Lung microvascular endothelial cell (primary cell): ENCODE measurements at regions not wholly inside any gene's neighbourhood (a gene's known extent, or its start where the extent isn't known, plus 50 kb on each side); places are given as distances from the start of the nearest gene placed in this dataset.
A peak's percentile ranks its signal among the peaks of the same experiment; 100 is the strongest.

Source experiments
- DNase-seq, 2 donors: peaks; one replicate each; pipeline versions ENCODE4 v3.0.0 to v3.0.0-alpha.2; 2010; ENCODE audit warnings: low read depth in 2 of 2

DNA sequence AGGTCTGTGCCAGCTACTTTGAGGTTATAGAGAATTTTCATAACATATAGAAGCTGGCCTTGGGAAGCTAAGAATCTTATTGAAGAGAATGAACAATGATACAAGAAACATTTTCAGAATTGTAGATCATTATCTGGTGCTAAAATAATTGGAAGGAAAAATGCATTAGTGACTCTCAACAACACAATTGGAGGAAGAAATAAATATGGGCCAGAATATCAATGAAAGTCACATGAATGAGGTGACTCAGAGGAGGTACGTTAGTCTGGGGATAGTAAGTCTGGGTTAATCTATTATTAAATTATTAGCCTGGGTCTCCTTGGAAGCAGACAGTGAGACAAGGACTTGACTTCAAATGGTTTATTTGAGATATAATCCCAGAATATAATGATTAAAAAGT is 529.3 kb upstream of the SLIT2 start:
- peak in 1 of 2 donors; percentile 76 for DNase-seq

DNA sequence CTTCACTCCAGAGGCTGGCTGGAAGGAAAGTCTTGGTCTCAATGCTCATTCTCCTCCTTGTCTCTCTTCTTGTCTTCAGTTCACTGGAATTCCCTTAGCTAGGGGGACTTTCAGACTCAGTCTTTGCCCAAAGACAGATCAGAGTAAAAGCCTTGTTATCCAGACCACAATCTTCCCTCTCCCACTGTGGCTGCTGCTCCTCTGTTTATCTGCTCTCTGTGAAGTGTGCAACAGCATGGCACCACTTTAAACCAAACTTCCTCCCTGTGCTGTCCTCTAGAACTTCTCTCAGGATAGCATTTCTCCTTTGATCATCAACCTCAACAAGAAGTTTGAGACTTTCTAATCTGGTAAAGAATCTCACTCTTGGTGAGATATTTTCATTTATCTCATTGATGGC is 530.1 kb upstream of the SLIT2 start:
- no peak for DNase-seq

DNA sequence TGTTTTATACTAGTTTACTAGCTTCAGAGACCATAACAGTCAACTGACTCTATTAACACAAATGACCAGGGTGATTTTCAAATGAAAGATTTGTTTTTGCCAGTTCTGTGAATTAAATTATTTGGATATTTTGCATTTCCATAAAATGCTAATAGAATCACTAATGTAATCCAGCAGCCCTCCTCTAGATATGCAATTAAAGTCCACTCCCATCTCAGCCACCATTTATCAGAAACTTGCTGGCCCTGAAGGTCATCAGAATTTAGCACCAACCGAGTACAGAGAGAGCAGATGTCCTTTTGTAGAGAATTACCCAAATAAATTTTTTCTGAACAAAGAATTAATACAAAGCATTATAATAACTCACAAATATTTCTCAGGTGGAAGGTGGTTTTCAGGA is 531.1 kb upstream of the SLIT2 start:
- no peak for DNase-seq

DNA sequence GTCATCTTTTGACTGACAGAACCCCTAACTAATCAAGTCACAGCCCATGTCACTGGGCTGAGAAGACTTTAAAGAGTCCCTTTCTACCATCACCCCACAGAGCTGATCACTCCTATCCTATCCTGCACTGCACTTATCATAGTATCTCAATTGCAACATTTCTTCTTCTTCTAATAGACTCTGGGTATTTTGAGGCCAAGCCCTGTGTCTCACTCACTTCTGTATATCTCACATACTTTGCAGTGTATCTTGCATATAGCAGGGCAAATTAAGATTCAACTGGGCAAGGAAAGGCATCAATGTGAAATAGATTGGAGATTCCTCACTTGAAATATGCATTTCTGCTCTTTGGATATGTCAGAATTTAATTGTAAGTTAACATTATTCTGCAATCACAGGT is 531.5 kb upstream of the SLIT2 start:
- DNase-seq, result no peak

DNA sequence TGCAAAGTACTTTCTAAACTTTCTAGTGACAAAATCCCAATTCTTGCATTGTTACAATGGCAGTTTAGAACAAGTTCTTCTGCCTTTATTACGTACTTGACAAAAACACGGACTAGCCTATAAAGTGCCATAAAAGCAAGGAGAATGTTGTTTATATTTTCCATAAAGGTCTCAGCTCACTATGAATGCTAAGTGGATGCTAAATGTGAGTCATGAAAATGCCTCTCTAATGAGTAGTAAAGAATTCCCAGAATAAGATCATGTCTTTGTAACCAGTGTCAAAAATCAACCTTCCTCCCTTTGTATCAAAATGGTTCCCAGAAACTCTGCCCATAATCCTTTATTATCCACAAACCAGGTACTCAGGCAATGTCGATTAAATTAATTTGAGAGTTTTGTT is 539.8 kb upstream of the SLIT2 start:
- DNase-seq, result peak in 1 of 2 donors; percentile 70

DNA sequence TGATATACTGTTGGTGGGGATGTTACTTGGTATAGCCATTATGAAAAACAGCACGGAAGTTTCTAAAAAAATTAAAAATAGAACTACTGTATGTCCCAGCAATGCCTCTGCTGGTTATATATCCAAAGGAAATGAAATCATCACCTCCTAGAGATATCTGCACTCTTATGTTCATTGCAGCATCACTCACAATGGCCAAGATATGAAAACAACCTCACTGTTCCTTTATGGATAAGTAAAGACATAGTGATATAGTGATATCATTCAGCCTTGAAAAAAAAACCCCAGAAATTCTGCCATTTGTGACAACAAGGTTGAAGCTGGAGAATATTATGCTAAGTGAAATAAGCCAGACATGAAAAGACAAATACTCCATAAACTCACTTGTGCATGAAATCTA is 543.8 kb upstream of the SLIT2 start:
- DNase-seq, result peak in 1 of 2 donors; percentile 28

DNA sequence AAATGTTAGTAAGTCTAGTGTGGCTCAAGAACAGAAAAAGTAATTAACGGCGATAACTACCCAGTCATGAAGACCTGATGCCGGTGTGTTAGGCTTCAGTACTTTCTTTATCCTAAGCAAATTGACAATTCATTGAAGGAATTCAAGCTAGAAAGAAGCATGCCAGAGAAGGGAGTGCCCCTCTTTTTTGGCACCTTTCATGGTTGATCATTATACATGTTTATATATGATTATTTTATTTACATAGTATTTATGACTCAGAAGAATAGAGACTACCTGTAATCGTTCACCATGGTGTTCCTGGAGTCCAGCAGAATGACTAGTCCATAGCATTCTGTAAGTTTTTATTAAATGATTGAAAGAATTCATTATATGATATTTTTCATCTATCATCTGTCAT is 548.3 kb upstream of the SLIT2 start:
- no peak for DNase-seq

DNA sequence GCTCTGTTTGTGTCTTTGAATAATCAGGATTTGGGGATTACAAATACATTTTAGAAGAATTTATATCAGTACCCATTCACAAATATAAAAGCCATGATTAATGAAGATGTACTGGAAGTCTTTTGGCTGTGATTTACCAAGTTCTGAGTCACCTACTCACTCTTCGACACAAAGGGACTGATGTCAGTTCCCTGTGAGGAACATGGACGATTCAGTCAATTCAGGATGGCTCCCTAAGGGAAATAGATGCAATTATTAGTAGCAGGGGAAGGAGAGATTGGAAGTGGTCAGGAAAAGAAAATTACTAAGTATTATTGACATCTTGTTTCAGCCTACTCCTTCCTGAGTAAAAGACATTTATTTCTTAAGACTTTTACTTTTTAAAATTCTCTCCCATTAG is 550.7 kb upstream of the SLIT2 start:
- DNase-seq, result peak in 1 of 2 donors; percentile 64

DNA sequence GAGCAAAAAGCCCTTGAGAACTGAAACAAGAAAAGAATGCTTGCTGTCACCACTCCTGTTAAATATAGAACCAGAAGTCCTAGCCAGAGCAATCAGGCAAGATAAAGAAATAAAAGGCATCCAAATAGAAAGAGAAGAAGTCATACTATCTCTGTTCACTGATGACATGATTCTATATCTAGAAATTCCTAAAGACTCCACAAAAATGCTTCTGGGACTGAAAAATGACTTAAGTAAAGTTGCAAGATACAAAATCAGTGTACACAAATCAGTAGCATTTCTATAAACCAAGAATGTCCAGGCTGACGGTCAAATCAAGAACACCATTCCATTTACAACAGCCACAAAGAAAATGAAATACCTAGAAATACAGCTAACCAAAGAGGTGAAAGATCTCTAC is 552.7 kb upstream of the SLIT2 start:
- DNase-seq, result no peak

DNA sequence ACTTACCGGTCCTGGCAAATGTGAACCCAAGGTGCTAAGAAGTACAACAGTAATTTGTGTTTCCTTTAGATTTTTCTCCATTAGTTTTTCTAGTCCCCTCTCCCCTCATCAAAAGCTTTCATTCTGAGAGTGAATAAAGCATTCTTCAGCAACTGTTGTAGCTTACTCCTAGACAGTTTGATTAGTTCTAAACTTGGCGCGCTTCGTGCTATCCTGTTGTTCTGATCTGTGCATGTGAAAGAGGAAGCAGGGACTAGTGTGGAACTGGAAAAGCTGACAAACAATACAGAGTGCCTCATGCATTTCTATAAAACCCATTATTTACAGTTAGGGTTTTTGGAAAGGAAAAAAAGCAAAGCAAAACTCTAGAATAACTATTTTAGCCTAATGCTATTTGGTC is 556.9 kb upstream of the SLIT2 start:
- DNase-seq, result no peak

DNA sequence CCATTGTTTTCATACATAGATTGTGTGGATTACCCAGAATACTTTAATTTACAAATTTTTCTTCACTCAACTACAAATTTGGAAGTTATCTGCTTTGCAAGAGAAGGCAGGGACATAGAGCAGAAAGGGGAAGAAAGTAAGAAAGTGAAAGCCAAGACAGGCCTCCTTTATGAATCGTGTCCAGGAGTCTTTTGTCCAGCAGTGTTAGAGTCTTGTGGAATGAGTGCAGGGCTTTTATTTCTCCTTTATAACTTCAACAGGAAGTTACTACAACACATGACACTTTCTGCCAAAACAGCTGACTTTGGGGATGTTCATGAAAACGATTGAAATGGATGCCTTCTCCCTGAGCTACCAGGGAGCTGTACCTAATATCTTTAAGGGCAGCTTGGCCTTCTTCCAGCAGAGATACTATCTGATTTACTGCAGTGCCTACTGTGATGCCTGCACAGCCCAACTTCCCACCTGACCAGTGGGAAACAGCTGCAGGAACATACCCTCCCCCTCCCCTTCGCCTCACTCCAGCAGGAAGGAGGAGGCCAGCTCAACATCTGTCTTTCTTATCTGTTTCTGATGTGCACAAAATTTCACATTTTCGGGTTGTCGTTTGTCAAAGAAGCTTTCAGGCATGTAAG is 557.7 kb upstream of the SLIT2 start:
- DNase-seq, result no peak

DNA sequence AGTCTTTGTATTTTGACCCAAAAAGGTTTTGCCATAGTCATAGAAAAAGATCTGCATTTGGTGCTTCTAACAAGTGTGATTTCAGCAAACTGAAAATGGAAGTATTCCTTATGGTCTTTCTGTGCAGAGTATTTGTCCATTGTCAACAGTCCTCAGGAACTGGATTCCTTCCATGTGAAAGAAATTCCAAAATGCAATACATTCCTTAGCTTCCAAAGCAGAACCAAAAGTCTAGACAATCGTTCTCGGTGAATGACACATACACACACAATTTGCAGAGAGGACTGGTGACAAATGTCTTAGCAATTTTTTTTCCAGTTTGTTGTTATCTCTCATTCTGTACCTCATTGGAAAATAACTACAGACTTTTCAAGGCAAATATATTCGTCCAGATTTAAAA is 562.2 kb upstream of the SLIT2 start:
- DNase-seq, result peak in 1 of 2 donors; percentile 64

DNA sequence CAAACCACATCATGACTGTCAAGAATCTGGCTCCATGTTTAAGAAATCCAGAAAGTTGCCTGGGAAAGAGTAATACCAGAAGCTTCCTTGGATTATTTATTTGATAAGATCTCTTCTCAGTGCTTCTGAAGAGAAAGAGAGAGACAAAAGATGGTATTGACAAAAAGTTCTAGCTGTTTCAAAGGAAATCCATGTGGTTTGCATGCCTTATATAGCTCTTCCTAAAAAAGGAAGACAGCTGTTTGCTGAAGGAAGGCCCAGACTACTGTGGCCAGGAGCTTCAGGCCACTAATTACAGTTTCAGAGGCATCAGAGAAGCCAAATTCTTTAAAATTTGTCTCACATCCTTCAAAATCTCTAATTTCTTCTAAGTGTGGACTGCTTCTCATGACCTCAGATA is 565.2 kb upstream of the SLIT2 start:
- no peak for DNase-seq

DNA sequence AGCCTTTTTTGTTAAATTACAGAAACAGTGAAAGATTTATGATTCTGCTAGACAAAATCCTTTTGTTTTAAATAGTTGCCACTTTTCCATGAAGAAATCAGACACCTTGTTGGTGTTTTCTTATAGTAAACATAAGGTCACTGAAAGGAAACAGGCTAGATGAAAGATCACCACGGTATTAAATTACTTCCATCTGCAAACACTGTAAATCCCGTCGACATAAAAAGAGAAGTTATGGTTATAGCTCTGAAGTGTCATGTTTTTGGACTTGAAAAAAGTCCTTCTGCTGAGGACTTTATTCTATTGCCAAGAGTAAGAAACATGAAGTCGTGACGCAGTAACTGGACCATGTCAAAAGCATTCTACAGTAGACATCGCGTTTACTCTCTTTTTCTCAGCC is 567.6 kb upstream of the SLIT2 start:
- DNase-seq, result no peak

DNA sequence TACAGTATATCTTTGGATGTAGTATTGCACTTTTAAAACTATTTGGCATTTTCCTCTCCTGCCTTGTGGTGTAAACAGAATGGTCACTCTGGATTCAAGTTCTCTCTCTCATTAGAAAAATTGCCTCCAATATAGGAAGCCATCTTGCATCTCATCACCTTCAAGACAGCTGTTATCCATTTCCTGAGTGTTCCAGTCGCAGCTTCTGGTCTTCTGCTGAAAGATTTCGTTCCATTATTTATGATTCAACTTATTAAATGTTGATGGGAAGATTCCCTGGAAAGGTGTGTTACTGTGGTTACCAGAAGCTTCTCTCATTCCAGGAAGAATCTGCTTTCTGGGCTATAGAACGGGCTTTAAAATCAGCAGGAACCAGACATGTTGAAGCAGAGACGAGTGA is 568.3 kb upstream of the SLIT2 start:
- no peak for DNase-seq

DNA sequence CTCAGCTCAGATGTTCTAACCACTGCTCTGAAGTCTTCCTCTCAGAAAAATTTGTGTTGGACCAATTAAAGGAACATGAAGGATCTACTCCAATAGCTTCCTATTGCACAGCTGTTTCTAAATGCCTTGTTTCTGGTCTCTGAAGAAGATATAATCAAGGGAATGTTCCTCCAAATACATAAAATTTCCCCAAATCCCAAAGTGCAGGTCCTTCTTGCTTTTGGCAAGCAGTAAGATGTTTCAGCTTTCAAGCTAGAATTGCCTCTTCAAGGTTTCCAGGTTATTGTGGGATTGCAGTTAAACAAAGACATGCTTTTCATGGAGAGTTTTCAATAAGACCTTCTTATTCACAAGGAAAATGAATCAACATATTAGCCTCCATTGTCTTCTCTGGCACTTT is 574.5 kb upstream of the SLIT2 start:
- no peak for DNase-seq

DNA sequence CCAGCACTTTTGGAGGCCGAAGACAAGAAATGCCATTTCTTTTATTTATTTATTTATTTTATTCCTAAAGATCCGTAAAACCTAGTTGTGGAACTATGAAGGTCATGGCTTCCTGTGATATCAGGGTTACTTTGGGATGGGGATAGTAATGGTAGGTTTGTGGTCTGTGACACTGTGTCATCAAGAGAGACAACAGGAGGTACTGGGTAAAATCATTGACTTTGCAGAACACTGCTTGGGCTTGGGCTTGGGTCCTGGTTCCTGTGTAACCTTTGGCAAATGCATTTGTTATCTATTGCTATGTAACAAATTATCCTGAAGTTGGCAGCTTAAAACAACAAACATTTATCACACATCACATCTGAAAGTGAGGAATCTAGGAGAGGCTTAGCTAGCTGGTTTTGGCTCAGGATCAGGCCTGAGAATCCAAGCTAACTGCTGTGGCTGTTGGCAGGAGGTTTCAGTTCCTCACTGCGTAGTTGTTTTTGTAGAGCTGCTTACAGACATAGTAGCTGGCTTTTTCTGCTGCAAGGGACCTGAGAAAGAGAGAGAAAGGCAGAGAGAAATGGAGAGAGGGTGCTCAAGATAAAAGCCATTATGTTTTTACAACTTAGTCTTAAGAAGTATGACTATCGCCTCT is 576.4 kb upstream of the SLIT2 start:
- DNase-seq, result peak in 1 of 2 donors; percentile 7

DNA sequence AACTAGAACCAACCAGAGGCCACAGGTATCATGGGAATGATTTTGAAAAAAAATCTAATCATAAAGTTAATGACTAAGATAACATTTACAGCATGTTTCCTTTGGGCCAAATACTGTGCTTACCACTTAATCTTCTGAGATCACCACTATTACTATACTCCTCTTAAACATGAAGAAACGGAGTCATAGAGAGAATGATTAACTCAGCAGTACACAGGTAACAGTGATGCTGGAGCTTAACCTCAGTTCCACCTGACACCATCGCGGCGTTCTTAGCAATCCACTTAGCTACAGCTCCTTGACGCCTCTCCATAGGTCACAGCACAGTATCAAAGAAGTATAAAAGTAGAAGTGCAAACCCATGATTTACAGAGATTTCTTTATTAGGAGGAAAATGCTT is 592.6 kb upstream of the SLIT2 start:
- no peak for DNase-seq

DNA sequence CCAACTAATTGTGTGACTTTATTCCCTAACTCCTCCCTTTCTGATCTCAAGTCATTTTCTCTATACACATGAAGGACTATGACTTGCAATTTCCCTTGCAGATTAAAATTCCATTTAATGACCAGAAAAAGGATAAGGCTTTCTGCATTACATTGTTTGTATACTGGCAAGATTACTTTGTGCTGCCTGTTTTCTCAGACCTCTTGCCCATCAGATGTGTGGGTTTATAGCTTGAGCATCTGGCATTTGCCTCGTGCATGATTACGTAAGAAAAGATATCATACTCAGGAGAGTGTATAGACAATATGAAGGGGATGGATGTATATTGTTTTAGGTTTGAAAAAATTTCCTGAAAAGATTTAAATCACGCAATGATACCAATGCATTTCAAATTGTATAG is 593.8 kb upstream of the SLIT2 start:
- no peak for DNase-seq

DNA sequence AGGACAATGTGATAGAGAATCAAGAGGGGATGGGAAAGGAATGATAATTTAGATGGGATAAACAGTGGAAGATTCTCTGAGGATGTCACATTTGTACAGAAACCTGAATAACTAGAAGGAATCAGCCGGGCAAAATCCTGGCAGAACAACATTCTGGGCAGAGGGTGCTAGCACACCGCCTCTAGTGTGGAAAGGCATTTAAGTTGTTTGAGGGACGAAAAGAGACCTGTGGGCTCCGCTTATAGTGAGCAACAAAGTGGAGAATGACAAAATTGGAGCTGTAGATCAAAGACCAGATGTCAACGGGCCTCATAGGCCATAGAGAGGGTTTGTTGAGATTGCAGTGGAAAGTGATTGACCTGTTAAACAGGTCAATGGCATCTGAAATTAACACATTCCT is 596.0 kb upstream of the SLIT2 start:
- DNase-seq, result no peak

DNA sequence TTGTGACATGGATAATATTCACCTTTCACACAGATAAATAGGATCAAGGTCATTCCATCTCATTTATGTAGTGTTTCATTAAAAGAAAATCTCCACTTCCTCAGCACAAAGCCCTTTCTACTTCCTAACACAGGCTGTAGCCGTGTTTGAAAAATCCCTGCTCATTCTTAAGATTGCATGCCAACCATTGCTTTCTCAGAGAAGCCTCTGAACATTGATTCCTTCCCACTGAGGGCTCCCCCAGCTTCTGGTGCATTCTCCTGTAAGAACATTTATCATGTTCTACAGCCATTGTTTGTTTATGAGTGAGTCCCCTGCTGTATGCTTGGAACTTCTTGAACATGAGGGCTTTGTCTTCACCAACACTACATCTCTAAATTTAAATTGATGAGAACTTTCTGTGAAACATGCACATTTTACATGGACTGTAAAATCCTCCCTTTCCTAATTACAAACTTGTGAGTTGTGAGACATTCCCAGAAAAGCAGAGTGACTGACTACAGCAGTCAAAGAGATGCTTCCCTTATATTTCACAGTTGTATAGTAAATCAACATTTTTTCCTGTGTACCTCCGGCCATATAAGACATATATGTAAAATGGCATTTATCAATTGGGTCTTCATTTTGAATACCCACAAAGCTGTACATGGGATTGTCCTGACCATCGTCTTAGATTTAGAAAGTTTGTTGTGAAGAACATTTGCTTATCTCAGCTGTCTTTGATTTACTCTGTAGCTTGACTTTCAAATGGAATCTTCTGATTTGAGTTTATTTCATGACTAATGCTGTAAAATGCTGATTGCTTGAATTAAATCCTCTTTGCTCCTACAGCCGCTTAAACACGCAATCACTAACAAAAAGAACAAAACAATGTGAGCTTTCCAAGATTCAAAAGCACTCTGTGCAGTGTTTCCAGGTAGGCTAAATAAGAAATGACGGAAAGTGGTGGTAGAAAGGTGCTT is 600.5 kb upstream of the SLIT2 start:
- DNase-seq, result no peak

DNA sequence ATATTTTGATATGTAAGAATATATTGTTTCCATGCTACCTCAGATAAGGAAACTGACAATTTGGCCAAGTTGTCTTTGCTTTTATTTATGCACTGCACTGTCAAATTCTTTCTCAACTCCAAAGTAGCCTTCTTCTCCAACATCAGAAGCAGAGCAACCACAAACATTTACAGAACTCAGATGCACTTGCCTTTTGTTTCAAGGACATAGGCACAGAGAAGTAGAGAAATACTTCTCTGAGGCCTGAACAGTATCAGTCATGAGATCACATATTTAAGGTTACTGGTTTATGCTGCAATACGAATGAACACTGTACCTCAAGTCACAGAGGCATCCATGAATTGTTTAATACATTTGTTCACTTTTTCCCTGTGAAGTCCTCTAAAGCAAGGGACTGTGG is 606.1 kb upstream of the SLIT2 start:
- no peak for DNase-seq

DNA sequence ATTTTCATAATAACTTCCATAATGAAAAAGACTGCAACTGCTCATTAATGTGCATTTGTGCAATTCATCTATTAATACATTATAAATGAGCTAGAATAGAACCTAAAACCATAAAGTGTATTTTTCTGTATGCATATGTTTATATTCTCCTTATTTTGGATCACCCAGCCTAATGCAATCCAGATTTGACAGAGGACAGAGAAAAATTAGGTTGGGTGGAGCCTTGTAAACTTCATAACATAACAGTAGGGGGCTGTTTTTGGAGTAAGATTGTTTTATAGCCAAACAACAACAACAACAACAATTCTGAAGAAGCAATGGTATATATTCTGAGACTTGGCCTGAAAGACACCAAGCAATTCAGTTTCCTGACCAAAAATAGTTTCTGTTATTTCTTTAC is 615.3 kb upstream of the SLIT2 start:
- no peak for DNase-seq
